NK-92 treated with Interleukin-12 subunit alpha and Interleukin-12 subunit beta, amount 100 ng/mL, for 24 hours (cell line): ENCODE measurements at regions not wholly inside any gene's neighbourhood (a gene's known extent, or its start where the extent isn't known, plus 50 kb on each side); places are given as distances from the start of the nearest gene placed in this dataset.
A peak's percentile ranks its signal among the peaks of the same experiment; 100 is the strongest.
"Not testable (repeated sequence)": the region's sequence is repeated elsewhere in the genome, so short reads cannot be mapped to it uniquely, and the experiment has no call there.

Source experiments
- DNase-seq: peaks from one replicate; lab custom pipeline; 2025; lab: John Stamatoyannopoulos, UW

GRCh38 chr6:84581494-84582259 is 182.7 kb downstream of the TBX18 start:
- no peak for DNase-seq

GRCh38 chr6:84579404-84579803 is 185.0 kb downstream of the TBX18 start:
- DNase-seq: no peak

DNA sequence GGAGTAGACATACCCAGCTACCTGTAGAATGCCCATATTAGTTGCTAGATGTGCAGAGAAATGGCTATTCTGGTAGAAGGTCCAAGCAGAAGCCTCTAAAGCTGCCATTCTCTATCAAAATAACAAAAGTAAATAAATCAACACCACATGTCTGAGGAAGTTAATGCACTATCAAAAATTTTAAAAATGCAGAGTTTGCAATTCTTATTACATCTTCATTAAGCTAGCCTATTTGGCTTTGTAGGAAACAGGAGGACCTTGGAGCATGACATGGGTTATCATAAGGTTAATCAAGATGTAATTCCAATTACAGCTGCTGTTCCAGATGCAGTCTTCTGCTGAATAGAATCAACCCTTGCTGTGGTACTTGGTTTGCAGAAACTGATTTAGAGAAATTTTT is 188.4 kb downstream of the TBX18 start:
- DNase-seq: no peak

GRCh38 chr6:84575264-84575663 is 189.1 kb downstream of the TBX18 start:
- DNase-seq: peak; percentile 4

- no peak for DNase-seq
These were observed 194.5 kb downstream of the TBX18 start for GRCh38 chr6:84569882-84570281.

DNA sequence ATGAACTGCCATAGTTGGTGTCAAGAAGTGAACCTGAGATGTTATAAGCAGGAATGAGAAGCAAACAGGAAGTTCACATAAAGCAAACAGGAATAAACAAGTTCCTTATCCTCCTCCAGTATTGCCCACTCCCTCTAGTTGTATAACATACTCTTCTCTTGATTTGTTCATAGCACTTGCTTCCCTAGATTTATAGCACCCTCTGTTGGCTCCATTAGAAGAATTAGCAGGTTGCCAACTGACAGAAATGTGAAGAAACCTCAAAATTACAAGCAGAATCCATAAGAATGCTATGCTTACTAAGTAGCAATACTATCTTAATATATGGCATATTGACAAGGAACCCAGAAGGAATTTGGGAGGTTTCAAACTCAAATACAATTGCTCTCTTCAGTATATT is 195.4 kb downstream of the TBX18 start:
- no peak for DNase-seq

DNA sequence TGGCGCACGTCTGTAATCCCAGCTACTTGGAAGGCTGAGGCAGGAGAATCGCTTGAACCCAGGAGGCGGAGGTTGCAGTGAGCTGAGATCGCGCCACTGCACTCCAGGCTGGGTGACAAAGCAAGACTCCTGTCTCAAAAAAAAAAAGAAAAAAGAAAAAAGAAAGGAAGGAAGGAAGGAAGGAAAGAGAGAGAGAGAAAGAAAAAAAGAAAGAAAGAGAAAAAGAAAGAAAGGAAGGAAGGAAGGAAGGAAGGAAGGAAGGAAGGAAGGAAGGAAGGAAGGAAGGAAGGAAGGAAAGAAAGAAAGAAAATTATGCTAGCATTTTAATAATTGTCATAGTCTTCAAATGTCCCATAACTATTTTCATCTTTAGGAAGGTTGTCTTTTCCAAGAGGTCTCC is 198.7 kb downstream of the TBX18 start:
- not testable (repeated sequence) for DNase-seq

GRCh38 chr6:84560436-84561390 is 203.7 kb downstream of the TBX18 start:
- no peak for DNase-seq

- no peak for DNase-seq
These were observed 207.7 kb downstream of the TBX18 start for GRCh38 chr6:84556541-84557335.

DNA sequence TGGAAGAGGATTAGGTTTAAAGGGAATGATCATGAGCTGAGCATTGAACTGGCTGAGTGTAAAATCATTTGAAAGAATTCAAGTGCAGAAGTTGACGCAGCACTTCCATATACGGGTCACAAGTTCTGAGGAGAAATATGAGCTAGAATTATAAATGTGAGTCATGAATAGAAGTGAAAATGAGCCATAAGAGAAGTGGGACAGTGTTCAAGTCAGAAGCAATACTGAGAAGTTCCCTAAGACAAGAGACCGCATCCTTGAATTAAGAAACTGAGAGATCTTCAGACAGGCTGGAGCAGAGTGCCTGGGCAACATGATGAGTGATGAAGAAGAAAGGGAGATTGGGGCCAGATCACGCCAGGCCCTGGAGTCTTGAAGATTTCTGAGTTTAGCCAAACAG is 209.7 kb downstream of the TBX18 start:
- no peak for DNase-seq

GRCh38 chr6:84554074-84554473 is 210.3 kb downstream of the TBX18 start:
- DNase-seq: no peak

DNA sequence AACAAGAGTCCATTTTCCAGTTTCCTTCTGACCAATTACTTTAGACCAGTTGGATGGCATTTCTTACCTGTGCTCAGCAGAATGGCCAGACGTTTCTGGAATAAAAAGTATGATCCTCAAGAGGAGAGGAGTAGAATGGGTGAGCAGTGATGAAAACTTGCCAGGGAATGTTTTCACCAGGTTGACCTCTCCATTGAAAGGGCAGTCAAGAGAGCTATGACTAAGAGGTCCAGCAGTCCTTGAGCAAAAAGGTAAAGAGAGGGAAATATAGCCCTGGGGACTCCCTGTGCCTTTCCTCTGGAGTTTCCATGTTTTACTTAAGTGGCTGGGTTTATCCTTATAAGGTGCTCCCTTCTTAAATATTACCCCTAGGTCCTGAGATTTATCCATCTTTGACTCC is 210.9 kb downstream of the TBX18 start:
- DNase-seq: no peak

GRCh38 chr6:84551797-84552196 is 212.6 kb downstream of the TBX18 start:
- DNase-seq: no peak

GRCh38 chr6:84549917-84550316 is 214.5 kb downstream of the TBX18 start:
- DNase-seq: no peak

DNA sequence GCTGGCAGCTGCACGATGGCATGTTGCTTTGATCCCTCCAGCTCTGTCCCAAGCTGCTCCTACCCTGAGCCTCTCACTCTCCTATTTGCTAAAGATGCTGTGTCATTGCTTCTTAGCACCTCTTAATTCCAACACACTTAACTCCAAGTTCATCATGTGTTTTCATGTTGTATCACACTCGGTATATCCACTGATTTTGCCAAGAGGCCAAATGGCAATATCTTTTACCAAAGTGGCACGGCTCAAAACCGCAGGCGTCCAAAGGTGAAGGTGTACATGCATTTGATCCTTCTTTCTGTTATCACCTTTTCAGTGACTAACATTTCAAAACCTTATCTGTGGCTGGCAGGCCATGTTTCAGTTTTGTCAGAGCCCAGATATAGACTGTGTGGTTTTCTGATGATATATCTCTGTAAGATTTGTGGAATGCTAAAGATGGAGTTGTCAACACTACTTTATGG is 217.0 kb downstream of the TBX18 start:
- no peak for DNase-seq

- DNase-seq: no peak
These were observed 217.9 kb downstream of the TBX18 start for GRCh38 chr6:84546427-84546914.

- DNase-seq: no peak
These were observed 225.1 kb downstream of the TBX18 start for GRCh38 chr6:84539122-84539856.

DNA sequence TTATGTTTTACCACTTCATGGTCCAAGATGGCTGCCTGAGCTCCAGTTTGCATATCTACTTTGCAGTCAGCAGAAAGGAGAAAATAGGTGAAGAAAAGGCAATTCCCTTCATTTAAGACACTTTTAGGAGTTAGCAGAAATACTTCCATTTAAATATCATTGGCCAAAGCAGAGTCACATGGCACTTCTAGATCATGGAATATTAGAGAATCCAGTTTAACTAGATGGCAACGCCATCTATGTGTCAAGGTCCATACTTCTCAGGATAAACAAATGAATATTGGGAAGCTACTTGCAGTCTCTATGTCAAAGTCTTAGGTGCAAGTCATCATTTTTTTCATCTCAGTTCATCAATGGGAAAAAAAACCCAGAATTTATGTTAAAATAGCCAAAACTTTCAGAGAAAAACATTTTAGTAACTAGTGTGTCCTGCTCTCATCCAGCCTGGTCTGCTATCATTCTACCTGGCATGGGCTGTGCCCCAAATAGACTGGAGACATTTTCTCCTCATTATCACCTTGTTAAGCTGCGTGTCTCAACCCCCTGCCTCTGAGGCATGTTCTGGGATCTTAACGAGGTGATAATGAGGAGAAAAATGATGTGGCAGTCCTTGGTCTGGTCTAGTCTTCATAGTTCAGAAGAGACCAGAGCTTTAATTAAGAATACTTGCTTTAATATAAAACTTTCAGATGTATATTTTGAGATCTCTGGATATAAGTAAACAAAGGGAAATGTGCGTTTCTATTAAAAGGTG is 227.3 kb downstream of the TBX18 start:
- DNase-seq: no peak

- DNase-seq: no peak
These were observed 236.2 kb downstream of the TBX18 start for GRCh38 chr6:84528201-84528600.

GRCh38 chr6:84526631-84527030 is 237.8 kb downstream of the TBX18 start:
- no peak for DNase-seq

DNA sequence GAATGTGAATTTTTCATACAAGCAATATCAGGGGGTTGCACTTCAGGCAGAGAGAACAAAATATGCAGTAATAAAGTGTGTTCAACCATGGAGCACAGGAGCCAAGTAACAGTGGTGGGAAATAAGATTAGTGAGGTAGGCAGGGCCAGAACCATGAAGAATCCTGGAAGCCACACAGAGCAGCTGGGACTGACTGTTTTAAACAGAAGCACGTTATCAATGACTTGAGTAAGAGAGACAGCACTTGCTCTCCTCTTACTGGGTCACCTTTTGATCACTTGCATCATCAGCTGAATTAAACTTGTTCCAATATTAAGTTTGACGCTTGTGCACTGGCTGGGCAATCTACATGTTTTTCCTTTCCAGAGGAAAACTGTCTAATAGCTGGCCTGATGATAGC is 238.5 kb downstream of the TBX18 start:
- DNase-seq: no peak
